Mesodermal cell (in vitro differentiated cells): ENCODE measurements at regions not wholly inside any gene's neighbourhood (a gene's known extent, or its start where the extent isn't known, plus 50 kb on each side); places are given as distances from the start of the nearest gene placed in this dataset.

ENCODE experiments used
- H3K27ac ChIP-seq: 2 replicates; pipeline ENCODE4 v1.7.0; 2013; ENCODE audit warnings: mild to moderate bottlenecking, low read depth, low read length, moderate library complexity; ENCODE audit not compliant: severe bottlenecking
- H3K36me3 ChIP-seq: 2 replicates; pipeline ENCODE4 v1.7.1; 2013; ENCODE audit warnings: mild to moderate bottlenecking, low read length, moderate library complexity; ENCODE audit not compliant: control insufficient read depth, insufficient read depth
- H3K4me1 ChIP-seq: one replicate; pipeline ENCODE4 v1.7.1; 2013; ENCODE audit warnings: mild to moderate bottlenecking, low read length; ENCODE audit not compliant: insufficient read depth, control insufficient read depth, poor library complexity, severe bottlenecking
- H3K4me3 ChIP-seq: 2 replicates; pipeline ENCODE4 v1.7.0; 2013; ENCODE audit warnings: low read length, control low read depth, mild to moderate bottlenecking; ENCODE audit not compliant: insufficient read depth, poor library complexity, severe bottlenecking; ENCODE audit errors: extremely low read depth
- H3K9me3 ChIP-seq: 2 replicates; pipeline ENCODE4 v1.7.1; 2013; ENCODE audit warnings: mild to moderate bottlenecking, low read length, moderate library complexity; ENCODE audit not compliant: control insufficient read depth
- WGBS, 2 experiments: methylation state at CpG; one replicate each; pipeline ENCODE4 v1.1.5; 2013; ENCODE audit warnings: missing lambda C conversion rate in 2 of 2; ENCODE audit not compliant: insufficient coverage in 2 of 2; 5-methylcytosine and 5-hydroxymethylcytosine counted together

GRCh38 chr11:127268521-127268920 lies 268.0 kb upstream of the KIRREL3 start:
- 79 to 83% methylated on average over 5 to 6 of the region's 7 CpGs for WGBS, 2 experiments
- H3K4me3 ChIP-seq = no peak overlapping the region
- no peak overlapping the region for H3K27ac ChIP-seq
- H3K36me3 ChIP-seq = no peaks in the 10 kb centered on the region
- H3K9me3 ChIP-seq = no peaks in the 10 kb centered on the region
- no peaks in the 10 kb centered on the region for H3K4me1 ChIP-seq

- Histone ChIP-seq H3K9me3 (no peaks in the 10 kb centered on the region), H3K36me3 (no peaks in the 10 kb centered on the region), H3K4me3 (no peak overlapping the region), H3K4me1 (no peaks in the 10 kb centered on the region), H3K27ac (no peak overlapping the region)
- WGBS, 2 experiments = 71 to 80% methylated on average over 1 of the region's 1 CpG
These were observed 258.5 kb upstream of the KIRREL3 start for GRCh38 chr11:127259102-127259501.

- no peaks in the 10 kb centered on the region for H3K4me1 ChIP-seq
- no peak overlapping the region for H3K27ac ChIP-seq
- no peak overlapping the region for H3K4me3 ChIP-seq
- 85 to 90% methylated on average over 5 to 6 of the region's 6 CpGs for WGBS, 2 experiments
- H3K9me3 ChIP-seq = no peaks in the 10 kb centered on the region
- H3K36me3 ChIP-seq = no peaks in the 10 kb centered on the region
These were observed 254.6 kb upstream of the KIRREL3 start for GRCh38 chr11:127255209-127255608.

GRCh38 chr11:127252321-127252720 lies 251.8 kb upstream of the KIRREL3 start:
- H3K27ac ChIP-seq = no peak overlapping the region
- no peaks in the 10 kb centered on the region for H3K4me1 ChIP-seq
- no peaks in the 10 kb centered on the region for H3K9me3 ChIP-seq
- no peak overlapping the region for H3K4me3 ChIP-seq
- 77 to 86% methylated on average over 1 to 3 of the region's 3 CpGs for WGBS, 2 experiments
- H3K36me3 ChIP-seq = no peaks in the 10 kb centered on the region

GRCh38 chr11:127249576-127249975 lies 249.0 kb upstream of the KIRREL3 start:
- H3K27ac ChIP-seq = no peak overlapping the region
- WGBS, 2 experiments = 95 to 100% methylated on average over 1 to 3 of the region's 4 CpGs
- no peak overlapping the region for H3K4me3 ChIP-seq
- no peaks in the 10 kb centered on the region for H3K9me3 ChIP-seq
- no peaks in the 10 kb centered on the region for H3K36me3 ChIP-seq
- H3K4me1 ChIP-seq = no peaks in the 10 kb centered on the region

GRCh38 chr11:127248476-127248875 lies 247.9 kb upstream of the KIRREL3 start:
- 83 to 88% methylated on average over 3 of the region's 3 CpGs for WGBS, 2 experiments

GRCh38 chr11:127247261-127247851 lies 246.8 kb upstream of the KIRREL3 start:
- Histone ChIP-seq H3K4me1 (no peaks in the 10 kb centered on the region), H3K9me3 (no peaks in the 10 kb centered on the region), H3K36me3 (no peaks in the 10 kb centered on the region), H3K27ac (no peak overlapping the region), H3K4me3 (no peak overlapping the region)
- WGBS, 2 experiments = 67 to 77% methylated on average over 7 of the region's 7 CpGs

More at GRCh38 chr11:127248476-127248875, 247.9 kb upstream of the KIRREL3 start:
- Histone ChIP-seq H3K36me3 (no peaks in the 10 kb centered on the region), H3K4me1 (no peaks in the 10 kb centered on the region), H3K9me3 (no peaks in the 10 kb centered on the region), H3K4me3 (no peak overlapping the region), H3K27ac (no peak overlapping the region)

GRCh38 chr11:127242676-127243075 lies 242.1 kb upstream of the KIRREL3 start:
- H3K4me3 ChIP-seq = no peak overlapping the region

GRCh38 chr11:127238321-127238720 lies 237.8 kb upstream of the KIRREL3 start:
- no CpG with 5 or more reads among the region's 4 CpGs for WGBS, 2 experiments
- Histone ChIP-seq H3K4me1 (no peaks in the 10 kb centered on the region), H3K36me3 (no peaks in the 10 kb centered on the region), H3K9me3 (no peaks in the 10 kb centered on the region), H3K27ac (no peak overlapping the region), H3K4me3 (no peak overlapping the region)

More at GRCh38 chr11:127242676-127243075, 242.1 kb upstream of the KIRREL3 start:
- H3K9me3 ChIP-seq = no peaks in the 10 kb centered on the region
- H3K36me3 ChIP-seq = no peaks in the 10 kb centered on the region
- WGBS, 2 experiments = 85 to 100% methylated on average over 1 of the region's 2 CpGs
- H3K4me1 ChIP-seq = no peaks in the 10 kb centered on the region
- no peak overlapping the region for H3K27ac ChIP-seq

GRCh38 chr11:127236776-127237175 lies 236.2 kb upstream of the KIRREL3 start:
- WGBS, 2 experiments = no CpG with 5 or more reads among the region's 1 CpG
- H3K27ac ChIP-seq = no peak overlapping the region
- no peaks in the 10 kb centered on the region for H3K36me3 ChIP-seq
- no peaks in the 10 kb centered on the region for H3K9me3 ChIP-seq
- no peak overlapping the region for H3K4me3 ChIP-seq
- H3K4me1 ChIP-seq = no peaks in the 10 kb centered on the region

- Histone ChIP-seq H3K4me1 (no peaks in the 10 kb centered on the region), H3K9me3 (no peaks in the 10 kb centered on the region), H3K27ac (no peak overlapping the region), H3K36me3 (no peaks in the 10 kb centered on the region), H3K4me3 (no peak overlapping the region)
- 68% methylated on average over 3 of the region's 3 CpGs; no CpG with 5 or more reads in 1 of the 2 experiments for WGBS, 2 experiments
These were observed 233.4 kb upstream of the KIRREL3 start for GRCh38 chr11:127233998-127234397.
